Left ventricle myocardium inferior (tissue), 1 donor: ENCODE measurements at regions not wholly inside any gene's neighbourhood (a gene's known extent, or its start where the extent isn't known, plus 50 kb on each side); places are given as distances from the start of the nearest gene placed in this dataset.

Experiments
- DNase-seq: peaks from one replicate; pipeline ENCODE4 v3.0.0-alpha.2; 2020
- H3K27ac ChIP-seq: fragments of 200-600 bp; replicated peaks from 2 replicates; pipeline ENCODE4 v1.8.0; 2021
- H3K27me3 ChIP-seq: fragments of 200-600 bp; 2 replicates; pipeline ENCODE4 v1.8.0; 2021; ENCODE audit warnings: low read depth
- H3K36me3 ChIP-seq: fragments of 200-600 bp; 2 replicates; pipeline ENCODE4 v1.8.0; 2021
- H3K4me1 ChIP-seq: fragments of 200-600 bp; 2 replicates; pipeline ENCODE4 v1.8.0; 2021
- H3K4me3 ChIP-seq: fragments of 200-600 bp; 2 replicates; pipeline ENCODE4 v1.8.0; 2021; ENCODE audit warnings: mild to moderate bottlenecking, moderate library complexity
- H3K9me3 ChIP-seq: fragments of 200-600 bp; replicated peaks from 2 replicates; pipeline ENCODE4 v1.8.0; 2021
- CTCF ChIP-seq: fragments of 200-600 bp; IDR thresholded peaks from 2 replicates; pipeline ENCODE4 v1.8.0; 2021; ENCODE audit warnings: antibody characterized with exemption, mild to moderate bottlenecking, borderline replicate concordance
- intact Hi-C: fragments of 100-400 bp; cut with micrococcal nuclease; formaldehyde crosslinking; loops from one replicate; pipeline ENCODE4 v1.11.0; 2022
- donor health status: DM: no; HTN: yes; CAD: no; lungs with severe emphysema.

DNA sequence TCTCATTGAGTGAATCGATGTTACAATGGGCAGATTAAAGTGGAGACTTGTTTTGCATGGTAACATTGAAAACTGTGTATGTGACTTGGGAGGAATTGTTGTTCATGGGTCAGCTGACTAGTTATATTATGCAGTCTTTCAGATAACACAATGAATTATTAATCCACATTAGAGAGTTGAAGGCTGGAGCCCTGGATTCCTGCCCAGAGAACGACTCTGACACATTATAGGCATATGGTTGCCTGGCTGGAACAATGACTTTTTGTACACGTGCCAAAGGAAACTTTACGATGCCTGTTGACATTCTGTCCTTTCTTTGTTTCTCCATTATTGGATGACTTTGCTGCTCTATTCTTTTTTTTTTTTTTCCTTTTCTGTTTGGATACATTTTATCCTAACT, 52.3 kb upstream of the TMEM229A start:
- no peak overlapping the region for H3K27ac ChIP-seq
- DNase-seq = no peak
- H3K9me3 ChIP-seq = no peaks in the 10 kb centered on the region
- no peaks in the 10 kb centered on the region for H3K27me3 ChIP-seq
- H3K4me1 ChIP-seq = peaks cover 19% of the 10 kb centered on the region
- no peak for TF ChIP-seq CTCF
- no peak overlapping the region for H3K4me3 ChIP-seq
- no peaks in the 10 kb centered on the region for H3K36me3 ChIP-seq
- intact Hi-C loops = no loop called here

DNA sequence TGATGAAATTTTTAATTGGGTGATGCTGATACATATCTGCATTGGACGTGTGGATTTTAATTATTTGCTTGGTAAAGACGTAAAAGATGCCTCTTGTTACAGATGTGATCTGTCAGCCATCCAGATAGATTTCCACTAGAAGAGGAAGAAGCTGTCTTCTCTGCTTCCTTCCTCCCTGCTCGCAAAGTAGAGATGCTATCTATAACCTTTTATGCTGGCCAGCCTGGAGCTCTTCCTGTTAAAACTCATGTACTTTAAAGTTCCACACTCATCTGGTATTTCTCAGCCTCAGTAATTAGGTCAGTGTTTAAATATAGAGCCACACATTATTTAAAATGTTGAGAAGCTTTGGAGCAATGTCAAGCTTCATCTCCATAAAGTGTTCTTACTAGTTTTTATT, 51.2 kb upstream of the TMEM229A start:
- H3K36me3 ChIP-seq = no peaks in the 10 kb centered on the region
- no peak for TF ChIP-seq CTCF
- H3K27ac ChIP-seq = no peak overlapping the region
- intact Hi-C loops = no loop called here
- peaks cover 19% of the 10 kb centered on the region for H3K4me1 ChIP-seq
- H3K9me3 ChIP-seq = no peaks in the 10 kb centered on the region
- no peak overlapping the region for H3K4me3 ChIP-seq
- DNase-seq = no peak
- H3K27me3 ChIP-seq = no peaks in the 10 kb centered on the region
